ENCODE measurements at regions not wholly inside any gene's neighbourhood (a gene's known extent, or its start where the extent isn't known, plus 50 kb on each side); places are given as distances from the start of the nearest gene placed in this dataset.

- Histone ChIP-seq H4K5ac (ENCODE audit: insufficient read length, low read depth, low read length) (no peak overlapping the region), H3K4me1 (replicated peaks in 1 of 4; ENCODE audit: control insufficient read depth in 3 of 4, insufficient read depth in 4 of 4, low read length in 3 of 4) (peaks cover 0 to 4% (median 2%) of the 10 kb centered on the region in 4 experiments; a peak in 4 of 7 replicates), H3K23me2 (ENCODE audit: low read depth, low read length) (peaks cover 4% of the 10 kb centered on the region; the same call in 1 of the 2 replicates), H3K36me3 (ENCODE audit: control insufficient read depth in 2 of 4, insufficient read depth in 4 of 4, low read length in 3 of 4) (no peaks in the 10 kb centered on the region), H4K91ac (replicated peaks; ENCODE audit: insufficient read length, low read length) (no peak overlapping the region), H2AFZ (ENCODE audit: low read length) (no peak overlapping the region), H2BK12ac (ENCODE audit: low read depth, low read length) (no peak overlapping the region), H3K9ac (replicated peaks in 1 of 4; ENCODE audit: extremely low read depth in 1 of 4, low read depth in 3 of 4, low read length in 3 of 4) (no peak overlapping the region), H3K79me2 (ENCODE audit: control insufficient read depth in 1 of 2, insufficient read depth in 2 of 2, low read length in 2 of 2) (no peaks in the 10 kb centered on the region), H4K8ac (ENCODE audit: extremely low read depth, insufficient read depth, low read length) (no peak overlapping the region), H3K27ac (ENCODE audit: low read depth, low read length) (no peak overlapping the region), H2AK5ac (ENCODE audit: low read depth, low read length) (no peak overlapping the region), H3K14ac (ENCODE audit: insufficient read length) (no peak overlapping the region), H4K20me1 (replicated peaks in 1 of 2; ENCODE audit: control insufficient read depth in 1 of 2, insufficient read depth in 2 of 2, low read length in 2 of 2) (no peaks in the 10 kb centered on the region), H2BK120ac (replicated peaks; ENCODE audit: low read depth, low read length) (no peak overlapping the region), H3K23ac (ENCODE audit: insufficient read length) (no peak overlapping the region), H2BK5ac (ENCODE audit: low read depth, low read length) (no peak overlapping the region), H3K27me3 (replicated peaks in 1 of 4; ENCODE audit: control insufficient read depth in 3 of 4, extremely low read depth in 1 of 4, insufficient read depth in 3 of 4, low read length in 3 of 4) (no peaks in the 10 kb centered on the region), H2BK20ac (ENCODE audit: low read length) (no peak overlapping the region), H3K4me3 (ENCODE audit: extremely low read depth in 1 of 4, insufficient read depth in 2 of 4, low read depth in 3 of 4, low read length in 4 of 4) (no peak overlapping the region), H3K9me3 (ENCODE audit: insufficient read depth in 2 of 2, low read depth in 1 of 2, low read length in 1 of 2) (no peaks in the 10 kb centered on the region), H3K4me2 (ENCODE audit: insufficient read depth in 1 of 2, low read depth in 2 of 2, low read length in 2 of 2) (no peak overlapping the region), H2BK15ac (ENCODE audit: low read length) (no peak overlapping the region), H3K4ac (replicated peaks; ENCODE audit: insufficient read length, low read depth, low read length) (no peak overlapping the region), H3K18ac (ENCODE audit: extremely low read depth, low read length) (no peak overlapping the region), H3K79me1 (ENCODE audit: low read depth, low read length) (no peaks in the 10 kb centered on the region), H3K56ac (replicated peaks; ENCODE audit: insufficient read length, low read depth, low read length) (no peak overlapping the region)
- CTCF ChIA-PET (ENCODE audit: partially characterized antibody), result no interaction called here
- FAIRE-seq (no peak), DNase-seq (ENCODE audit: low read depth in 1 of 2, low spot score in 2 of 2) (no peak)
- WGBS, 2 experiments (ENCODE audit: extremely low coverage in 1 of 2, insufficient coverage in 1 of 2, insufficient read length in 1 of 2, insufficient replicate concordance in 2 of 2, low coverage in 1 of 2, low lambda C conversion rate in 2 of 2, missing lambda C conversion rate in 1 of 2), result 93% methylated on average over 2 of the region's 2 CpGs; no CpG with 5 or more reads in 1 of the 2 experiments
- POLR2A ChIA-PET (ENCODE audit: partially characterized antibody), result no interaction called here
- TF ChIP-seq, protein P1, sequence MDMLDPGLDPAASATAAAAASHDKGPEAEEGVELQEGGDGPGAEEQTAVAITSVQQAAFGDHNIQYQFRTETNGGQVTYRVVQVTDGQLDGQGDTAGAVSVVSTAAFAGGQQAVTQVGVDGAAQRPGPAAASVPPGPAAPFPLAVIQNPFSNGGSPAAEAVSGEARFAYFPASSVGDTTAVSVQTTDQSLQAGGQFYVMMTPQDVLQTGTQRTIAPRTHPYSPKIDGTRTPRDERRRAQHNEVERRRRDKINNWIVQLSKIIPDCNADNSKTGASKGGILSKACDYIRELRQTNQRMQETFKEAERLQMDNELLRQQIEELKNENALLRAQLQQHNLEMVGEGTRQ (IDR thresholded peaks at IDR 0.05; ENCODE audit: low read length), result no peak
Measured at GRCh38 chr13:79231887-79232286, 174.2 kb downstream of the RBM26 start.

All from H1 (cell line).